ENCODE measurements at regions not wholly inside any gene's neighbourhood (a gene's known extent, or its start where the extent isn't known, plus 50 kb on each side); places are given as distances from the start of the nearest gene placed in this dataset.
"Not testable (repeated sequence)": the region's sequence is repeated elsewhere in the genome, so short reads cannot be mapped to it uniquely, and the experiment has no call there.

DNA sequence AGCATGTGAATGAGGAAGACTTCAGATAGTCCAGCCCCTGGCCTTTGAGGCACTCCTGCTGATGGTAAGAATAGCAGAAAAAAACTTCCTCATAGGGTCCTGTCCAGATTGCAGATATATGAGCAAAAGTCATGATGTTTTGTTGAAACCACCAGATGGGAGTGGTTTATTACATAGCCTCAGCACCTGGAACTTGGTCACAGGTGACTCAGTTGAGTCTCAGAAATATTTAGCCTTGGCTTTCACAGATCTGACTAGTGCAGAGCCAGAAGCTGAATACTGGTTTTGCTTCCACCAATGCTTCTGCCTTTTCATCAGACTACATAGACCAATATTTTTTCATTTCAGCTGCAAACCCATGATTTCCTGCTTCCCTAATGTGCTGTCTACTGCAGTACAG lies 994.9 kb upstream of the SLIT2 start:
- no peak for DNase-seq (ENCODE audit: low spot score in 2 of 2)
- Histone ChIP-seq H3K27me3 (ENCODE audit: low read depth) (no peaks in the 10 kb centered on the region), H3K4me1 (no peaks in the 10 kb centered on the region), H3K9me3 (no peaks in the 10 kb centered on the region), H3K4me3 (no peak overlapping the region), H3K36me3 (replicated peaks) (no peaks in the 10 kb centered on the region)
- in situ Hi-C loops (cut with MboI; ENCODE audit: low sequenced_read_pairs) = no loop called here

DNA sequence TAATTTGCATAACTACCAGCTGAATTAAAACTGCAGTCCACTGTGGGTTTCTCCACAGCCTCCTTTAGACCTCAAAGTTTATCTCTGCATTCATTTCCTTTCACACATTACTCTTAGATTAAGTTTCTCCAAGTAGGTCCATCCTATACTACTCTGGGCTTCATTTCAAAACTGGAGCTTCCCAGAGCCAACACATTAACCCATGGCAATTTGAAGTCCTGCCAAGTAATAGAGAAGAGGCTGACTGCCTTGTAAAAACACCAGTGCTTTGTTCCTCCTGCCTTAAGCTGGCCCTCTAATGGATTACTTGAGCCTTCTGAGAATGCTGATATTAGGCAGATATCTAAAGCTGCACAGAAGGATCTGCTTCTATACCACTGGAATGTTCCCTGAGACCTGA lies 997.2 kb upstream of the SLIT2 start:
- Histone ChIP-seq H3K4me1 (no peaks in the 10 kb centered on the region), H3K4me3 (no peak overlapping the region), H3K27me3 (ENCODE audit: low read depth) (no peaks in the 10 kb centered on the region), H3K9me3 (no peaks in the 10 kb centered on the region), H3K36me3 (replicated peaks) (no peaks in the 10 kb centered on the region)
- no peak for DNase-seq (ENCODE audit: low spot score in 2 of 2)
- in situ Hi-C loops (cut with MboI; ENCODE audit: low sequenced_read_pairs) = no loop called here

DNA sequence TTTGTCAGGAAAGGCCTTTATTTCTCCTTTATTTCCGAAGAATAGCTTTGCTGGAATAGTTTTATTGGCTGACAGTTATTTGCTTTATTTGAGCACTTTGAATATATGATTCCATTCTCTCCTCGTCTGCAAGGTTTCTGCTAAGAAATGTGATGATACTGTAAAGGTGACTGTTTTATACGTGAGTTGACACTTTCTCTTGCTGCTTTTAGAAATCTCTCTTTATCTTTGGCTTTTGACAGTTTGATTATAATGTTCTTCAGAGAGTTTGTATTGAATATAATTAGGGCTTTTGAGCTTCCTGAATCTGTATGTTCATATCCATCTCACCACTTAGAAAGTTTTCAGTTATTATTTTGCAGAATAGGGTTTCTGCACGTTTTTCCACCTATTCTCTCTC lies 1003.7 kb upstream of the SLIT2 start:
- H3K4me1 ChIP-seq = no peaks in the 10 kb centered on the region
- H3K27me3 ChIP-seq (ENCODE audit: low read depth) = no peaks in the 10 kb centered on the region
- H3K9me3 ChIP-seq = no peaks in the 10 kb centered on the region
- in situ Hi-C loops (cut with MboI; ENCODE audit: low sequenced_read_pairs) = no loop called here
- H3K36me3 ChIP-seq (replicated peaks) = no peaks in the 10 kb centered on the region
- DNase-seq (ENCODE audit: low spot score in 2 of 2) = no peak
- H3K4me3 ChIP-seq = no peak overlapping the region

DNA sequence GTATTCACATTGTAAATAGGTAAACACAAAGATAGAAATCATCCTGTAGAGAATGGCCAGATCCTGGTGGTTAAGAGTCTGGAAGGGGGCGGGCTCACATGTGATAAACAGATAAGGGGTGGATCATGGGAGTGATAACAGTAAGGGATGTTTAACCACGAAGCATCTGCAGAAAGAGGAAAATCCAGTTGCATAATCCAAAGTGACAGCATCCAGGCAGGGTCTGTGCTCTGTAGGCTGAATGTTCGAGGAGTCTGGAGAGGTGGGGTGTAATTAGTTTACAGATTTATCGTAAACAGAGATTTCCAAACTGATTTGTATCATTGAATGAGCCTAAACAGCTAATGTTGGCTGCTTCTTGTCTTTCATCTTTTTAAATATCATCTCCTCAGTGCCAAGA lies 1009.8 kb upstream of the SLIT2 start:
- Histone ChIP-seq H3K4me1 (no peaks in the 10 kb centered on the region), H3K27me3 (ENCODE audit: low read depth) (no peaks in the 10 kb centered on the region), H3K9me3 (no peaks in the 10 kb centered on the region), H3K4me3 (no peak overlapping the region), H3K36me3 (replicated peaks) (no peaks in the 10 kb centered on the region)
- no peak for DNase-seq (ENCODE audit: low spot score in 2 of 2)
- in situ Hi-C loops (cut with MboI; ENCODE audit: low sequenced_read_pairs) = no loop called here

DNA sequence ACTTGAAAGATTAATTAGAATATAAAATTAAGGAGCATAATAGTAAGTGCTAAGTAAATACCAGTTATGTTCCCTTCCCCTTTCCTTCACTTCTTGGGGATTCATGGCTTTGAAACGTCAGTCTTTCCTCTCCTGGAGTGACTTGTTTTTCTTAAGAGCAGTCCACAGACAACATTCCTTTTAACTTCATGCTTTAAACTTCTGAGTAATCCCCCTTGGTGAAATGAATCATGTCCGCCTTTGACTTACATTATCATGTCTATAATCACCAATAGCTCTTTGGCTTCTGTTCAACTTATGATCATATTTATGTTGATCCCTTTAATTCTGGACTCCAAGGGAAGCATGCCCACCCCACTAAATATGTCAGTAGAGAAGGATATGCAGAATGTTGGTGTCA lies 1012.1 kb upstream of the SLIT2 start:
- H3K27me3 ChIP-seq (ENCODE audit: low read depth) = no peaks in the 10 kb centered on the region; the same call in 1 of the 2 replicates
- H3K36me3 ChIP-seq (replicated peaks) = no peaks in the 10 kb centered on the region
- no peak overlapping the region for H3K4me3 ChIP-seq
- no peak for DNase-seq (ENCODE audit: low spot score in 2 of 2)
- no peaks in the 10 kb centered on the region for H3K9me3 ChIP-seq
- in situ Hi-C loops (cut with MboI; ENCODE audit: low sequenced_read_pairs) = no loop called here
- no peaks in the 10 kb centered on the region for H3K4me1 ChIP-seq

DNA sequence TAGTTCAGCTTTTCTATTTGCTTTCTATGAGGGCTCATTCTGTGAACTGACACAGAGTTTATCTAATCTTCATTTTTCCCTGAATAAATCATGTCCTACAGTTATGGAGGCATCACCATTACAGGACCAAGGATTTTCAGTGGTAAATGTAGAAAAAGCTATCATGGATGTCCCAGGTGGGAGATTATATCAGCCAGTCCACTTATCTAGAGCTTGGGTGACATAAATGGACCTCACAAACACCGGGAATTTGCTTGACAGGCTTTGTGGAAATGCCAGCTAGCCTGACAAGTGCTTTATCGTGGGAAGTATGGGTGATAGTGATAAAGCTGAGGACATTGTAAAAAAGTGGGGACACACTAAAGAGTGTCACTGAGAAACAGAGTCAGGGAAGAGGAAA lies 1015.2 kb upstream of the SLIT2 start:
- in situ Hi-C loops (cut with MboI; ENCODE audit: low sequenced_read_pairs) = no loop called here
- Histone ChIP-seq H3K4me3 (no peak overlapping the region), H3K36me3 (replicated peaks) (no peaks in the 10 kb centered on the region), H3K27me3 (ENCODE audit: low read depth) (peaks cover 5% of the 10 kb centered on the region; the same call in 1 of the 2 replicates), H3K4me1 (no peaks in the 10 kb centered on the region), H3K9me3 (no peaks in the 10 kb centered on the region)
- DNase-seq (ENCODE audit: low spot score in 2 of 2) = no peak

DNA sequence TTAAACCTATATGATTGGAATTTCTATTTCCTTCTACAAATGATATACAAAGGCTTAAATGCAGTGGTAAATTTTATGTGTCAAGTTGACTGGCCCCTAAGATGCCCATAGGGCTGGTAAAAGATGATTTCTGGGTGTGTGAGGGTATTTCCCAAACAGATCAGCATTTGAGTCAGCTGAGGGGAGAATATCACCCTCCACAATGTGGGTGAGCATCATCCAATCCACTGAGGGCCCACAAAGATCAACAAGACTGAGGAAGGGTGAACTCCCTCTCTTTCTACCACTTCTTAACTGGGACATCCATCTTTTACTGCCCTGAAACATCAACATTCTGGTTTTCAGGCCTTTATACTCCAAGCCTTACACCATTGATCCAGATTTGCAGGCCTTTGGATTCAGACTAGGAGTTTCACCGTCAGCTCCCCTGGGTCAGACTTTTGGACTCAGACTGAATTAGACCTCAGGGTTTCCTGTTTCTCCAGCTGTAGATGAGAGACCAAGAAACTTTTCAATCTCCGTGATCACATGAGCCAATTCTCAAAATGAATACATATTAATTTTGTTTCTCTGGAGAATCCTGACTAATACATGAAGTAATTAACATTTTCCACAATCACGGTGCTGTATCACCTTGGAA lies 1020.7 kb upstream of the SLIT2 start:
- no peak for DNase-seq (ENCODE audit: low spot score in 2 of 2)
- Histone ChIP-seq H3K36me3 (replicated peaks) (no peaks in the 10 kb centered on the region), H3K4me1 (no peaks in the 10 kb centered on the region), H3K4me3 (no peak overlapping the region), H3K9me3 (no peaks in the 10 kb centered on the region), H3K27me3 (ENCODE audit: low read depth) (0 out of 2 replicates have a peak, but pooled peaks cover 5% of the 10 kb centered on the region)
- in situ Hi-C loops (cut with MboI; ENCODE audit: low sequenced_read_pairs) = no loop called here

DNA sequence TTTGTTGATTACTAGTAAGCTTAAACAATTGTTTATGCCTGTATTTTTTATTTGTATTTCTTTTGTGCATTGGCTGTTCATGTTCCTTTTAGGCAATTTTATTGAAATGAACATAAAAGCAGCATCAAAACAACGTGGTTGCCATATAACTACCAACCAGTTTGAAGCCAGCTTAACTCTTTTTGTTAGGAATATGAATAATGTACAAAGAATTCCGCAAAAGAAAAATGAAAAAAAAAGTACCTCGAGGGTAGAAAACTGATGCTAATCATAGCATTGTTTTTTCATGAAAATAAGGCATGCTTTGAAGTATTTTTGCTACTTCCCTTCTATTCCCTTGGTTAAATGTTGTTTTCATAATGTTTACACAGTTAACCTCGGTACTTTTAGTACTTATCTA lies 1024.0 kb upstream of the SLIT2 start:
- no peaks in the 10 kb centered on the region for H3K36me3 ChIP-seq (replicated peaks)
- H3K9me3 ChIP-seq = no peaks in the 10 kb centered on the region
- in situ Hi-C loops (cut with MboI; ENCODE audit: low sequenced_read_pairs) = no loop called here
- no peaks in the 10 kb centered on the region for H3K4me1 ChIP-seq
- H3K27me3 ChIP-seq (ENCODE audit: low read depth) = no peaks in the 10 kb centered on the region
- H3K4me3 ChIP-seq = no peak overlapping the region
- DNase-seq (ENCODE audit: low spot score in 2 of 2) = no peak

DNA sequence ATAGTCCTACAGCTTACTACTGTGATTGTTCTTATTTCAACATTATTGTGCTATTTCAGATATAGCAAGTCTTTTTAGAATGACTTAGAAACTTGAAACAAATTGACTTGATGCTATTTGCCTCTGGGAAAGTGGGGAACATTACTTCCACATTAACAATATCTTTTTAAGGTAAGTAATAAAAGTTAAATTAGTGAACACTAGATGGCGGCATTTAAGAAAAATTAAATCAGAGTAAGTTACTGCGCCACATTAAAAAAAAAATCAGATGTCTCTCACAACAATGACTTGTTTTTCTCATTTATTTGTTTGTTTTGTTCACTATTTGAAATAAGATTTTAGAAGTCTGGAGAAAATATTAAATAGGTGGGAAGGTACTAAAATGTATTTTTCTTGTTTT lies 1026.9 kb upstream of the SLIT2 start:
- H3K36me3 ChIP-seq (replicated peaks) = no peaks in the 10 kb centered on the region
- in situ Hi-C loops (cut with MboI; ENCODE audit: low sequenced_read_pairs) = no loop called here
- H3K4me3 ChIP-seq = no peak overlapping the region
- no peaks in the 10 kb centered on the region for H3K9me3 ChIP-seq
- peak in 1 of 2 experiments; percentile 43 for DNase-seq (ENCODE audit: low spot score in 2 of 2)
- peaks cover 7% of the 10 kb centered on the region; the same call in 1 of the 2 replicates for H3K27me3 ChIP-seq (ENCODE audit: low read depth)
- H3K4me1 ChIP-seq = no peaks in the 10 kb centered on the region

DNA sequence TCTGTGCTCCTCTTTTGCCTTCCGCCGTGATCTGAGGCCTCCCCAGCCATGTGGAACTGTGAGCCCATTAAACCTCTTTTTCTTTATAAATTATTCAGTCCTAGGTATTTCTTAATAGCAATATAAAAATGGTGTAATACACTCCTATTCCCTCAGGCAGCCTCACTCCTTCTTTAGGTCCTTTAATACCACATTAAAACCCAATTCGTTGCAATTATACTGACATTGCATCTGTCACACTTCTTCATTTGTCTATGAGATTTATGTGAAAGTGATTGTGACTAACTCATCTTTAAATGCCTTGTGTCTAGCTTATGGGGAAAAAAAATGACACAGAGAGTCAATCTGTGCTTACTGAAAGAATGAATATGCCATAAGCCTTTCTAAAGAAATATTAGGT lies 1035.2 kb upstream of the SLIT2 start:
- Histone ChIP-seq H3K9me3 (no peaks in the 10 kb centered on the region), H3K27me3 (ENCODE audit: low read depth) (peaks cover 7% of the 10 kb centered on the region; the same call in 1 of the 2 replicates), H3K4me3 (no peak overlapping the region), H3K4me1 (peaks cover 3% of the 10 kb centered on the region; the same call in 1 of the 2 replicates), H3K36me3 (replicated peaks) (no peaks in the 10 kb centered on the region)
- in situ Hi-C loops (cut with MboI; ENCODE audit: low sequenced_read_pairs) = no loop called here
- DNase-seq (ENCODE audit: low spot score in 2 of 2) = no peak

DNA sequence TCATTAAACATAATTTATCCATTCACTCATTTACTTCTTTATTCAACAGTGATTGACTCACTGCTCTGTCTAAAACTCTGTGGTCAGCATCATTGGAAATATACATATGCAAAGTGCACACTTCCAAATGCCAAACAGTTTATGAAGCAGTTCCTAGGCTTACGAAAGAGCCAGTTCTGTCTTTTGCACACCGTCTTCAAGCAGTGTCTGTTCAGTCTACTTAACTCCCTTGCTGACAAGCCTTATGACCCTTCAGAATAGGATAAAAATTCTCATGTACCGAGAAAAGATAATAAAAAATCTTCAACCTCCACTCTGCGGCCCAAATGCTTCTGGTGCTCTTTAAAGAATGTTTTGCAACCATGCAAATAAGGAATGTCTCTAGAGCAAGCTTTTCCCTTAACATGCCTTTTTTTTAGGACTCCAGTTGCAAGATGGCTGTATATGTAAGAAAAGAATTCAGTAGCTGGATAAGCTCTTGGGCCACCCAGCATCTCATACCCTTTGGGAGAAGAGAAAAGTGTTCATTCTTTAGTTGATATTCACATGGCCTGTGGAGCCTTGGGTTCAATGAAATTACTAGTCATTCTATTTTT lies 1037.0 kb upstream of the SLIT2 start:
- no peaks in the 10 kb centered on the region for H3K27me3 ChIP-seq (ENCODE audit: low read depth)
- no peaks in the 10 kb centered on the region for H3K36me3 ChIP-seq (replicated peaks)
- no peak for DNase-seq (ENCODE audit: low spot score in 2 of 2)
- no peaks in the 10 kb centered on the region for H3K9me3 ChIP-seq
- H3K4me1 ChIP-seq = peaks cover 3% of the 10 kb centered on the region; the same call in 1 of the 2 replicates
- in situ Hi-C loops (cut with MboI; ENCODE audit: low sequenced_read_pairs) = no loop called here
- no peak overlapping the region for H3K4me3 ChIP-seq

DNA sequence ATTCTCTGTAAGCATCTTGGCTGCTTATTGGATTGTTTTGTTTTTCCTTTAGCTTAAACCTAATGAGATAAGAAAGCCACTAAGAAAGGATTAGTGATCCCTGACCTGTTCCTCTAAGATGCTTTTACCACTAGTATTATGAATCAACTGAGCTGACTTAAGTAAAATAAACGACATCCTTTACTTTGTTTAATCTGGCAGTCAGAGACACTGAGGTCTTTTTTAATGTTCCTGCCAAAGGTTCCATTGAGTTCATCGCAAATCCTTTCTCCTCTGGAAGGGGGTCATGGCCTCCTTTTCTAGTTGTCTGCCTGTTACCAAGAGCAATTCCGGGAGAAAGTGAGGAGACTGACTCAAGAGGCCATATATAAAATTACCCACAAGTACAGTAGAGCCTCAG lies 1038.3 kb upstream of the SLIT2 start:
- no peaks in the 10 kb centered on the region for H3K36me3 ChIP-seq (replicated peaks)
- H3K27me3 ChIP-seq (ENCODE audit: low read depth) = no peaks in the 10 kb centered on the region
- in situ Hi-C loops (cut with MboI; ENCODE audit: low sequenced_read_pairs) = no loop called here
- no peaks in the 10 kb centered on the region for H3K9me3 ChIP-seq
- peak; percentile 16 to 67 for DNase-seq (ENCODE audit: low spot score in 2 of 2)
- H3K4me1 ChIP-seq = peaks cover 3% of the 10 kb centered on the region; the same call in 1 of the 2 replicates
- no peak overlapping the region for H3K4me3 ChIP-seq

DNA sequence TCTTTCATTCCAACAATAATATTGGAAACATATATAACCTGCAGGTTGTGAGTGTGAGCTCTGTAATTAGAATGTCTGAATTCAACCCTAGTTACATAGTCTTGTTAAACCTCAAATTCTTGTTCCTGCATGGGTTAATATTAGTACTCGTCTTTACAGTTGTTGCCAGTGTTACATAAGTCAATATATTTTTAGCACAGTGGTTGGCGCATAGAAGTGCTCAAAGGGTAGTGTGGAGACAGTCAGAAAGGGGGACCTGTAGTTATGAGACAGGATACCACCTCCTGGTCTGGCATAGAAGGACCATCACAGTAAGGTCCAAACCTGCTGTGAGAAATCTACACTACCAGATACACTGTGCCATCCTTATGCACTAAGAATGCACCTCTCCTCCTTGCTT lies 1045.9 kb upstream of the SLIT2 start:
- Histone ChIP-seq H3K9me3 (no peaks in the 10 kb centered on the region), H3K4me1 (no peaks in the 10 kb centered on the region), H3K27me3 (ENCODE audit: low read depth) (peaks cover 14% of the 10 kb centered on the region), H3K36me3 (replicated peaks) (no peaks in the 10 kb centered on the region), H3K4me3 (no peak overlapping the region)
- no peak for DNase-seq (ENCODE audit: low spot score in 2 of 2)
- in situ Hi-C loops (cut with MboI; ENCODE audit: low sequenced_read_pairs) = no loop called here

DNA sequence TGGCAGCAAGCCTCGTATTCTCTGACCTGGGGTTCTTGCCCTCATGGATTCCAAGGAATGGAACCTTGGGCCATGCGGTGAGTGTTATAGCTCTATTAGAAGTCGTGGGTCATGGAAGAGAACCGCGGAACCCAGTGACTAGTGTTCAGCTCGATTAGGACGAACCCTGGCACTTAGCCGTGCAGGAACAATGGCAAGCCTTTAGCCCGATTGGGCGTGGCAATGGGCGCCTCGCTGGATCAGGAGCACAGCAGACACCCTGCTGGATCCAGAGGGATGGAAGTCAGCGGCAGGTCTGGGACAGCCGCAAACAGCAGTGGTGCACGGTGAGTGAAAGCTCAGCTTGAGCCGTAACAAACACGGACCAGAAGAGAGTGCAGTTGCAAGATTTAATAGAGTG lies 1053.9 kb upstream of the SLIT2 start:
- in situ Hi-C loops (cut with MboI; ENCODE audit: low sequenced_read_pairs); H3K27me3 ChIP-seq (ENCODE audit: low read depth); H3K4me3 ChIP-seq; H3K36me3 ChIP-seq (replicated peaks); H3K4me1 ChIP-seq; H3K9me3 ChIP-seq; DNase-seq (ENCODE audit: low spot score in 2 of 2): not testable (repeated sequence)

DNA sequence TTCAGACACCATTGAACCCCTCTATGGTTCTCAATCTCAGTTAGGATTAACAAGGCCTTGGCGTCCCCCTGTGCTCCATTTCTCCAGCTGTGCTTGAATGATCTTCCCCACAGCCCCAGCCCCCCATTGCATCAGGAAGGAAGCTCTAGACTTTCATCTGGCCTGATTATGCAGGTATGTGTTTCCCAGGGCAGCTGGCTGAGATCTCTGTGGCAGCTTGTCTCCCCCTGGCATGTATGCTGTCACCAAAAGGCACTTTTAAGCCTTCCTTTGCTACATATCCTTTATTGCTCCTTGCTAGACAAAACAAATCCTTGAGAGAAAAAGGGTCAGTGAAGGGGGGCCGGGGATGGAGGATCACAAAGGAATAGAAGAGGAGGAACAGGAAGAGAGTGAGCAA lies 1056.0 kb upstream of the SLIT2 start:
- no peaks in the 10 kb centered on the region for H3K9me3 ChIP-seq
- peaks cover 9% of the 10 kb centered on the region for H3K4me1 ChIP-seq
- no peaks in the 10 kb centered on the region for H3K27me3 ChIP-seq (ENCODE audit: low read depth)
- no peaks in the 10 kb centered on the region for H3K36me3 ChIP-seq (replicated peaks)
- in situ Hi-C loops (cut with MboI; ENCODE audit: low sequenced_read_pairs) = no loop called here
- H3K4me3 ChIP-seq = no peak overlapping the region
- DNase-seq (ENCODE audit: low spot score in 2 of 2) = peak in 1 of 2 experiments; percentile 12
